ENCODE measurements at regions not wholly inside any gene's neighbourhood (a gene's known extent, or its start where the extent isn't known, plus 50 kb on each side); places are given as distances from the start of the nearest gene placed in this dataset.

DNA sequence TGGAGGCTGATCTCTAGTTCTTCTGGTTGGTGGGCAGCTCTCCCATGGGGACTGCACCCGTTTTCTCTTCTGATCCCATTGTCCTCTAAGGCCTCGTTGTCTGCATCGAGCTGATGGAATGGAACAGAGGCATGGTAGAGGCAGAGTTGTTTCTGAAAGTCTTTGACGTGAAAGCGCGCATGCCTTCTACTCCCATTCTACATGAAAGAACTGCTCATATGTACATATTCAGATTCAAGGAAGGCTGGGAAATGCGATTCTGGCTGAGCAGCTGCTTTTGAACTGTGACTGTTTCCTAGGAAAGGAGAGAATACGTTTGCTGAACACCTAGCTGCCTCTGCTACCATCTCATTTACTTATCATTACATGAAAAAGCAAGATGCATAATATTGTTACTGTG, 815.2 kb downstream of the QKI start:
- H3K9me3 Mint-ChIP-seq: peaks cover 5% of the 10 kb centered on the region
- POLR2A ChIA-PET: no interaction called here
- CTCF ChIA-PET: no interaction called here

DNA sequence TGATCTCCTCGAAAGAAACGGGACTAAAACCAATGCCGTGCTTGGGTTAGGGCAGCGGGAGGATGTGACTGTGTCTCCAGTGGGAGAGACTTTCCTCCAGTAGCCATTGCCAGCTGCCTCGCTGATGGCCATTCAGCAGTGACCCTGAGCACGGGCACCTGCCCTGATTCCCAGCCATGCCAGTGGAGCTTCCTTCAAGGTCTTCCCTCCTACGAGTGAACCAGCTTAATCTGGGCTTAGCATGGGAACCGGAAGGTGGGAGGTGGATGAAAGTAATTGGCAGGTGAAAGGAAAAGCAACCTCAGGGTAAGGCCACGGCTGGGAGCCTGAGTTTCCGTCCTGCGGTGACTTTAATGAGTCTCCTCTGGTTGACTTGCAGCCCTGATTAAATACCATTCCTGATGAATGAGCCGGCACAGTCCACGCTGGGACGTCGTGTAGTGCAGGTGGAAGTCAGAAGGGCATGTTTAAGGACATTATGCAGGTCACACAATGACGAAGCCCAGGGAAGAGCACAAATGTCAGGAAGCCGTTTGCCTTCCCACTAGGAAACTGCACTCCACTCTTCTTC, 813.5 kb downstream of the QKI start:
- ATAC-seq (ENCODE audit: poor library complexity): no peak
- peaks cover 3% of the 10 kb centered on the region for H3K9me3 Mint-ChIP-seq
- Histone ChIP-seq H3K27me3 (ENCODE audit: control insufficient read depth in 1 of 2, insufficient read depth in 2 of 2, low read length in 2 of 2) (no peaks in the 10 kb centered on the region), H3K9me3 (ENCODE audit: control insufficient read depth in 1 of 2, insufficient read depth in 1 of 2, low read length in 2 of 2) (peaks cover 0 to 5% of the 10 kb centered on the region in 2 experiments), H3K36me3 (ENCODE audit: insufficient read depth, low read length) (no peaks in the 10 kb centered on the region), H3K4me1 (ENCODE audit: insufficient read depth, low read length) (no peaks in the 10 kb centered on the region), H3K4me3 (ENCODE audit: low read length) (no peak overlapping the region), H3K27ac (ENCODE audit: low read depth in 1 of 2, low read length in 2 of 2) (no peak overlapping the region)
- H3K27ac Mint-ChIP-seq: no peak overlapping the region
- no peaks in the 10 kb centered on the region for H3K36me3 Mint-ChIP-seq (ENCODE audit: low read depth)
- H3K27me3 Mint-ChIP-seq: no peaks in the 10 kb centered on the region
- intact Hi-C loops (cut with DNase I, micrococcal nuclease): no loop called here
- POLR2A ChIA-PET: no interaction called here
- H3K4me1 Mint-ChIP-seq (ENCODE audit: low read depth): no peaks in the 10 kb centered on the region
- CTCF ChIA-PET: no interaction called here
- TF ChIP-seq, protein P1, sequence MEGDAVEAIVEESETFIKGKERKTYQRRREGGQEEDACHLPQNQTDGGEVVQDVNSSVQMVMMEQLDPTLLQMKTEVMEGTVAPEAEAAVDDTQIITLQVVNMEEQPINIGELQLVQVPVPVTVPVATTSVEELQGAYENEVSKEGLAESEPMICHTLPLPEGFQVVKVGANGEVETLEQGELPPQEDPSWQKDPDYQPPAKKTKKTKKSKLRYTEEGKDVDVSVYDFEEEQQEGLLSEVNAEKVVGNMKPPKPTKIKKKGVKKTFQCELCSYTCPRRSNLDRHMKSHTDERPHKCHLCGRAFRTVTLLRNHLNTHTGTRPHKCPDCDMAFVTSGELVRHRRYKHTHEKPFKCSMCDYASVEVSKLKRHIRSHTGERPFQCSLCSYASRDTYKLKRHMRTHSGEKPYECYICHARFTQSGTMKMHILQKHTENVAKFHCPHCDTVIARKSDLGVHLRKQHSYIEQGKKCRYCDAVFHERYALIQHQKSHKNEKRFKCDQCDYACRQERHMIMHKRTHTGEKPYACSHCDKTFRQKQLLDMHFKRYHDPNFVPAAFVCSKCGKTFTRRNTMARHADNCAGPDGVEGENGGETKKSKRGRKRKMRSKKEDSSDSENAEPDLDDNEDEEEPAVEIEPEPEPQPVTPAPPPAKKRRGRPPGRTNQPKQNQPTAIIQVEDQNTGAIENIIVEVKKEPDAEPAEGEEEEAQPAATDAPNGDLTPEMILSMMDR (IDR thresholded peaks at IDR 0.05): no peak
- no peak for DNase-seq
- no peak overlapping the region for H3K4me3 Mint-ChIP-seq

More for the DNA sequence above, 815.2 kb downstream of the QKI start:
- ATAC-seq (ENCODE audit: poor library complexity): no peak
- Histone ChIP-seq H3K27ac (ENCODE audit: low read depth in 1 of 2, low read length in 2 of 2) (no peak overlapping the region), H3K4me1 (ENCODE audit: insufficient read depth, low read length) (no peaks in the 10 kb centered on the region), H3K4me3 (ENCODE audit: low read length) (no peak overlapping the region), H3K9me3 (ENCODE audit: control insufficient read depth in 1 of 2, insufficient read depth in 1 of 2, low read length in 2 of 2) (peaks cover 0 to 5% of the 10 kb centered on the region in 2 experiments), H3K36me3 (ENCODE audit: insufficient read depth, low read length) (no peaks in the 10 kb centered on the region), H3K27me3 (ENCODE audit: control insufficient read depth in 1 of 2, insufficient read depth in 2 of 2, low read length in 2 of 2) (no peaks in the 10 kb centered on the region)
- Mint-ChIP-seq H3K27me3 (no peaks in the 10 kb centered on the region), H3K36me3 (ENCODE audit: low read depth) (no peaks in the 10 kb centered on the region), H3K4me1 (ENCODE audit: low read depth) (no peaks in the 10 kb centered on the region), H3K27ac (no peak overlapping the region), H3K4me3 (no peak overlapping the region)
- TF ChIP-seq, protein P1 (IDR thresholded peaks at IDR 0.05): no peak
- no peak for DNase-seq
- intact Hi-C loops (cut with DNase I, micrococcal nuclease): no loop called here

DNA sequence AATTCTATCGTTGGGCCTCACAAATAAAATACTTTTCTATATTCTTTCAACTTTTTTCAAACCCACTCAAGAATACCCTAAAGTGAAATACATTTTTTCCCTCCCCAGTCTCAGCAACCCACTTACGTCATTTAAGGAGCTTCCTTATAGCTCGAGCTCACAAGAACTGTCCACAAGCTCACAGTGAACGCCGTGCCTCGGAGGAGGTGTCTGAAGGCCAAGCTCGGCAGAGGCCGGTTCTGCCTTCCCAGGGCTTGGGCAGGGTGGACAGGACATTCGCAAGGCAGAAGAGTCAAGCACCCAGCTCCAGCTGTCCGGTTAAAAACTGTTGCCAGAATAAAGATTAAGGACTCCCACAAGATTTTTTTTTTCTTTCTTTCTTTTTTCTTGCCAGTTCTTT, 802.3 kb downstream of the QKI start:
- Histone ChIP-seq H3K27ac (ENCODE audit: low read depth in 1 of 2, low read length in 2 of 2) (no peak overlapping the region), H3K4me3 (ENCODE audit: low read length) (no peak overlapping the region), H3K9me3 (ENCODE audit: control insufficient read depth in 1 of 2, insufficient read depth in 1 of 2, low read length in 2 of 2) (peaks cover 0 to 3% of the 10 kb centered on the region in 2 experiments), H3K27me3 (ENCODE audit: control insufficient read depth in 1 of 2, insufficient read depth in 2 of 2, low read length in 2 of 2) (no peaks in the 10 kb centered on the region), H3K4me1 (ENCODE audit: insufficient read depth, low read length) (no peaks in the 10 kb centered on the region), H3K36me3 (ENCODE audit: insufficient read depth, low read length) (no peaks in the 10 kb centered on the region)
- intact Hi-C loops (cut with DNase I, micrococcal nuclease): no loop called here
- ChIA-PET POLR2A (no interaction called here), CTCF (no interaction called here)
- no peaks in the 10 kb centered on the region for H3K4me1 Mint-ChIP-seq (ENCODE audit: low read depth)
- ATAC-seq (ENCODE audit: poor library complexity): no peak
- no peaks in the 10 kb centered on the region for H3K36me3 Mint-ChIP-seq (ENCODE audit: low read depth)
- H3K9me3 Mint-ChIP-seq: no peaks in the 10 kb centered on the region
- H3K4me3 Mint-ChIP-seq: no peak overlapping the region
- TF ChIP-seq, protein P1 (IDR thresholded peaks at IDR 0.05): no peak
- no peak for DNase-seq
- H3K27me3 Mint-ChIP-seq: no peaks in the 10 kb centered on the region
- H3K27ac Mint-ChIP-seq: no peak overlapping the region

Measured in CD4-positive, alpha-beta T cell (primary cell).